ENCODE measurements at regions not wholly inside any gene's neighbourhood (a gene's known extent, or its start where the extent isn't known, plus 50 kb on each side); places are given as distances from the start of the nearest gene placed in this dataset.

- 64% methylated on average over 2 of the region's 2 CpGs for WGBS (ENCODE audit: low lambda C conversion rate)
- no peaks in the 10 kb centered on the region for H3K27me3 ChIP-seq (ENCODE audit: control insufficient read depth in 1 of 2, insufficient read depth in 2 of 2, low read length in 2 of 2)
- BruUV-seq (replicated peaks) = no TSS peak
- DNase-seq (ENCODE audit: low spot score) (no peak), FAIRE-seq (no peak), ATAC-seq (no peak)
- H2AFZ ChIP-seq (ENCODE audit: low read length) = no peak overlapping the region
- no peaks in the 10 kb centered on the region for H3K9me3 ChIP-seq (ENCODE audit: low read length)
- no peak overlapping the region for H3K9ac ChIP-seq (ENCODE audit: insufficient read depth, low read depth, low read length)
- no peak overlapping the region for H3K27ac ChIP-seq (ENCODE audit: extremely low read length, insufficient read depth, low read length)
- POLR2A ChIA-PET = no interaction called here
- no peaks in the 10 kb centered on the region for H4K20me1 ChIP-seq (ENCODE audit: insufficient read depth, low read length)
- in situ Hi-C loops (cut with HindIII; ENCODE audit: extremely low pct_ligation_motif_present, low pct_unique_long_range_greater_than_20kb) (no loop called here), intact Hi-C loops (cut with micrococcal nuclease; ENCODE audit: unreplicated experiment) (no loop called here)
- no peak overlapping the region for H3K4me2 ChIP-seq (ENCODE audit: low read depth, low read length)
- H3K79me2 ChIP-seq (ENCODE audit: insufficient read depth, low read length) = no peaks in the 10 kb centered on the region
- no peaks in the 10 kb centered on the region for H3K4me1 ChIP-seq (ENCODE audit: insufficient read depth, low read length)
- CTCF ChIA-PET (ENCODE audit: low intra/inter-chr PET ratio, low total read pairs) = no interaction called here
- H3K4me3 ChIP-seq (replicated peaks in 1 of 3; ENCODE audit: insufficient read depth in 1 of 3, low read depth in 2 of 3, low read length in 3 of 3) = no peak overlapping the region
- TF ChIP-seq ZHX1 (CRISPR knock-in tag; IDR thresholded peaks at IDR 0.05; ENCODE audit: low read depth) (no peak), ZNF619 (CRISPR knock-in tag; IDR thresholded peaks at IDR 0.05) (no peak)
- H3K36me3 ChIP-seq (replicated peaks in 1 of 2; ENCODE audit: control insufficient read depth in 1 of 2, insufficient read depth in 2 of 2, low read length in 2 of 2) = no peaks in the 10 kb centered on the region
Observed at GRCh38 chr4:159495515-159496236, 392.8 kb downstream of the RAPGEF2 start.

- Histone ChIP-seq H3K4me1 (ENCODE audit: insufficient read depth, low read length) (no peaks in the 10 kb centered on the region), H3K79me2 (ENCODE audit: insufficient read depth, low read length) (no peaks in the 10 kb centered on the region), H3K4me2 (ENCODE audit: low read depth, low read length) (no peak overlapping the region), H3K27ac (ENCODE audit: extremely low read length, insufficient read depth, low read length) (no peak overlapping the region), H3K9ac (ENCODE audit: insufficient read depth, low read depth, low read length) (no peak overlapping the region), H3K4me3 (replicated peaks in 1 of 3; ENCODE audit: insufficient read depth in 1 of 3, low read depth in 2 of 3, low read length in 3 of 3) (no peak overlapping the region), H2AFZ (ENCODE audit: low read length) (no peak overlapping the region), H3K9me3 (ENCODE audit: low read length) (no peaks in the 10 kb centered on the region), H3K27me3 (ENCODE audit: control insufficient read depth in 1 of 2, insufficient read depth in 2 of 2, low read length in 2 of 2) (no peaks in the 10 kb centered on the region), H3K36me3 (replicated peaks in 1 of 2; ENCODE audit: control insufficient read depth in 1 of 2, insufficient read depth in 2 of 2, low read length in 2 of 2) (no peaks in the 10 kb centered on the region), H4K20me1 (ENCODE audit: insufficient read depth, low read length) (no peaks in the 10 kb centered on the region)
- DNase-seq (ENCODE audit: low spot score) (no peak), FAIRE-seq (no peak), ATAC-seq (no peak)
- ChIA-PET CTCF (ENCODE audit: low intra/inter-chr PET ratio, low total read pairs) (no interaction called here), POLR2A (no interaction called here)
- no peak for TF ChIP-seq U2AF2 (IDR thresholded peaks at IDR 0.05; ENCODE audit: low read depth, low read length)
- TF ChIP-seq THAP7 (CRISPR knock-in tag; IDR thresholded peaks at IDR 0.05) = no peak
- TF ChIP-seq ZNF280D (CRISPR knock-in tag; IDR thresholded peaks at IDR 0.05) = no peak
- WGBS (ENCODE audit: low lambda C conversion rate) = 4% methylated on average over 1 of the region's 1 CpG
- in situ Hi-C loops (cut with HindIII; ENCODE audit: extremely low pct_ligation_motif_present, low pct_unique_long_range_greater_than_20kb) = no loop called here
- no TSS peak for BruUV-seq (replicated peaks)
- intact Hi-C loops (cut with micrococcal nuclease; ENCODE audit: unreplicated experiment) = no loop called here
Observed at GRCh38 chr4:159496248-159496647, 393.4 kb downstream of the RAPGEF2 start.
